GM12891 (cell line): ENCODE measurements at regions not wholly inside any gene's neighbourhood (a gene's known extent, or its start where the extent isn't known, plus 50 kb on each side); places are given as distances from the start of the nearest gene placed in this dataset.

Experiments
- POLR2A ChIP-seq: IDR thresholded peaks from 2 replicates; pipeline ENCODE4 v1.6.1; 2011; ENCODE audit warnings: low read depth, low read length, control low read depth
- POLR2AphosphoS5 ChIP-seq: IDR thresholded peaks from 2 replicates; pipeline ENCODE4 v1.6.1; 2011; ENCODE audit warnings: low read depth, low read length, control low read depth
- TAF1 ChIP-seq: IDR thresholded peaks from 2 replicates; pipeline ENCODE4 v1.6.1; 2011; ENCODE audit warnings: low read depth, low read length, control low read depth

DNA sequence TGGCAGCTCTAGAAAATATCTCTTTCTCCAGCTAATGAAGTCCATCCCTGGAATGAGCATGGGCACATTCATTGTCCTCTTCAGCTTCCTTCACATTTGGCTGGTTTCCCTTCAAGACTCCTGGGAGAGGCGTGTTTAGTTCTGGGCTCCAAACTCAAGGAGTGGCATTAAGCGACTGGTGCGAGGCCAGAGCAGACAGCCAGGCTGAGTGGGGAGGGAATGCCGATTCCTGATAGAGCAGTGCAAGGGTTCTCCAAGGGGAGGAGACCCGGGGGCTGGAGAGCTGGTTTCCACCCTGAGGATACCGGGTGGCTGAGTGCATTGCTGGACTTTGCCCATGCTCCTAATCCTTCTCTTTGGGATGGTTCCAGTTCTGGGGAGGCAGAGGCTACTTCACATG, 372.1 kb downstream of the RPS24 start:
- TF ChIP-seq POLR2AphosphoS5: no peak
- no peak for TF ChIP-seq POLR2A
- TF ChIP-seq TAF1: no peak
